ENCODE measurements at regions not wholly inside any gene's neighbourhood (a gene's known extent, or its start where the extent isn't known, plus 50 kb on each side); places are given as distances from the start of the nearest gene placed in this dataset.

DNA sequence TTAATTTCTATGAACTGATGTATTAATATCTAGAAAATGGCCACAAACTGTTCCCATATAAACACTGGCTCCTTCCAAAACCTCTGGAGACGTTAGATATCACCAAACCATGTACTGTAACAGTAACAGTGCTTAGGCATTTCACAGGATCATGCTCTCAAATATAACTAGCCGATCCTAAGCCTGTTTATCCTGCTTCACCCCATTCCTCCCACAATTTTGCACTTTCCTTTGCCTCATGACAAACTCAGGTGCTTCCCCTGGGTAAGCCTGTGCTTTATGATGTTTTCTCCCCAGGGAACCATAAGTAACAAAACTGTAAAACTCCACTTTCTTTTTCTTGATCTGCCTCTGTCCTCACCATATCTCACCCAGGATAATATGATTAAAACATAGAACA, 452.3 kb downstream of the PLA2G4A start:
- TF ChIP-seq, protein P1, sequence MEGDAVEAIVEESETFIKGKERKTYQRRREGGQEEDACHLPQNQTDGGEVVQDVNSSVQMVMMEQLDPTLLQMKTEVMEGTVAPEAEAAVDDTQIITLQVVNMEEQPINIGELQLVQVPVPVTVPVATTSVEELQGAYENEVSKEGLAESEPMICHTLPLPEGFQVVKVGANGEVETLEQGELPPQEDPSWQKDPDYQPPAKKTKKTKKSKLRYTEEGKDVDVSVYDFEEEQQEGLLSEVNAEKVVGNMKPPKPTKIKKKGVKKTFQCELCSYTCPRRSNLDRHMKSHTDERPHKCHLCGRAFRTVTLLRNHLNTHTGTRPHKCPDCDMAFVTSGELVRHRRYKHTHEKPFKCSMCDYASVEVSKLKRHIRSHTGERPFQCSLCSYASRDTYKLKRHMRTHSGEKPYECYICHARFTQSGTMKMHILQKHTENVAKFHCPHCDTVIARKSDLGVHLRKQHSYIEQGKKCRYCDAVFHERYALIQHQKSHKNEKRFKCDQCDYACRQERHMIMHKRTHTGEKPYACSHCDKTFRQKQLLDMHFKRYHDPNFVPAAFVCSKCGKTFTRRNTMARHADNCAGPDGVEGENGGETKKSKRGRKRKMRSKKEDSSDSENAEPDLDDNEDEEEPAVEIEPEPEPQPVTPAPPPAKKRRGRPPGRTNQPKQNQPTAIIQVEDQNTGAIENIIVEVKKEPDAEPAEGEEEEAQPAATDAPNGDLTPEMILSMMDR (IDR thresholded peaks at IDR 0.05; ENCODE audit: low read depth, low read length): no peak
- no peak for TF ChIP-seq EZH2phosphoT487 (IDR thresholded peaks at IDR 0.05; ENCODE audit: low read depth)

Measured in OCI-LY3 (cell line).